GM19239 (cell line): ENCODE measurements at regions not wholly inside any gene's neighbourhood (a gene's known extent, or its start where the extent isn't known, plus 50 kb on each side); places are given as distances from the start of the nearest gene placed in this dataset.

Source experiments
- DNase-seq: peaks from one replicate; pipeline ENCODE4 v3.0.0; 2011; ENCODE audit warnings: low spot score; ENCODE audit not compliant: insufficient read length
- FAIRE-seq: peaks from 2 replicates; lab custom pipeline; 2011; peaks lifted over from hg19 to GRCh38; lab: Jason Lieb, UNC

DNA sequence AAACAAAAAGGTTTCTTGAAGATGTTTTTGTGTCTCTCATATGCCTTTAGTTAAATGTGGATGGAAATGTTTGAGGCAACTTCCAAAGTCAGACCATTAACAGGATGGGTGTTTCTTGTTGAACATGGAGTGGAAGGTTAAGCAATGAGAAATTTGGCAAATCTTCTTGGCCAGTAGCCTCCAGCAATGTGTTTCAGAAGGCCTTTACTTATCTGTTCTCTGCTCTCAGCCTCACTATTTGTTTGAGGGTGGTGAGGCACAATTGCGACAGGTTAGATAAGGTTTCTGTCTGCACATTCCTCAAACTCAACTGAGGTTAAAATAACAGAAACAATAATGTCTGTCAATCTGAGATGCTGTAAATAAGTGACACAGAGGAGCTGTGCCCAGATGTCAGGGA, 1019.0 kb downstream of the DIAPH3 start:
- no peak for DNase-seq

DNA sequence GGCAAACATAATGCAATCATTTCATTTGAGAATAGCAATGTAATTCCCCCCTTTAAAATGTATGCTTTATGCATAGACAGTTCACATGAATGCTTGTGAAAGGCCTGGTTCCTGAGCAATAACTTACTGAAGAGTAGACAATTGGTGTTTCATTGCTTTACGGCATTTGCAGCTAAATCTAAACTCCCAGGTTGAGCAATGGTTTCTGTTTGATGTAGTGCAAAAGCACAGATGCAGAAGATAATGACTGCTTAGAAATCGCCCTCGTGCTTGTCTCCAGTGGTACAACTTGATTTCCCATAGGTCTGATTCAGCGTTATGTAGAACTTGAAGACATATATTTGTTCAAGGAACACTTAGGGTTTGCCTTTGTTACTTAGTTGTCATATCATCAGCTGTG, 1018.3 kb downstream of the DIAPH3 start:
- DNase-seq, result no peak

More for the DNA sequence above, 1019.0 kb downstream of the DIAPH3 start:
- FAIRE-seq, result no peak

DNA sequence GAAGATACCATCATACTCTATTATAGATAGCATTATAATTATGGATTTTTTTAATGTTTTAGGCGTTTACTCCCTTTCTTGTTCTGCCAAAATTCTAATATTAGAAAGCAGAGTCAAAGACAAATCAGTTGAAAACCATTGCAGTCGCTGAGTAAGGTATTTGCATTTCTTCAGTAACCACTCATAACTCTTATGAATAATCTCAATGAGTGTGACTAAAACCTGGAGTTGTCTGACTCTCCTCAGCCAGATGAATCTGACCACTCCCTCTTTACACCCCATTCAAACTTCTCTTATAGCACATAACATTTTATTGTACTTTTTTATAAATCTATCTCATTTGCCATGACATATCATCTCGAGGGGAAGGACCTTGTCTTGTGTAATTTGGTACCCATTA, 1006.5 kb downstream of the DIAPH3 start:
- FAIRE-seq (no peak), DNase-seq (no peak)

More for the DNA sequence above, 1018.3 kb downstream of the DIAPH3 start:
- FAIRE-seq, result no peak

DNA sequence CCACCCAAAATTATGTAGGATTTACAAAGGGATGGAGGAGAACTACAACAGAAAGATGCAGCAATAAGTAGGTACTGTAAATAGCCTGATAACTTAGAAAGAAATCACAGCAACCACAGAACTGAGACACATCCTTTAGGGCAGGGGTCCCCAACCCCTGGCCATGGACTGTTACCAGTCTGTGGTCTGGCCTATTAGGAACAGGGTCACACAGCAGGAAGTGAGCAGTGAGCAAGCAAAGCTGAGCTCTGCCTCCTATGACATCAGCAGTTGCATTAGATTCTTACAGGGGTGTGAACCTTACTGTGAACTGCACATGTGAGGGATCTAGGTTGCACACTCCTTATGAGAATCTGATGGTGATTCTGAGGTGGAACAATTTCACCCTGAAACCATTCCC, 997.6 kb downstream of the DIAPH3 start:
- no peak for FAIRE-seq

DNA sequence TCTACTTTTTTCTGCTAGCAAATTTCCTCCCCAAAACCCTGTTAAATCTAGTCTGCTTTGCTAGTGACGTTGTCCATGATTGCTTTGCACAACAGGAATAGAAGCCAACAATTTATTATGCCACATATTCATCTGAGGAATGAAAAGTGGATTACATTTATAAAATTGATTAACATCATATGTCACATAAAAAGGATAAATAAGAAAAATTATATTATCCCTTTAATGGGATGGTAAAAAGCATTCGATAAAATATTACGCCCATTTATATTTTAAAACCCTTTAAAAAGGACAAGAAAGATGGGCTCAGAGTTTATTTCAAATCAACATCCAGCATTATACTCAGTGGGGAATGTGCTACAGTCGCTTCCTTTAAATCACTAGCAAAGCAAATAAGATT, 991.7 kb downstream of the DIAPH3 start:
- DNase-seq, result no peak
- FAIRE-seq, result no peak

More for the DNA sequence above, 997.6 kb downstream of the DIAPH3 start:
- no peak for DNase-seq

DNA sequence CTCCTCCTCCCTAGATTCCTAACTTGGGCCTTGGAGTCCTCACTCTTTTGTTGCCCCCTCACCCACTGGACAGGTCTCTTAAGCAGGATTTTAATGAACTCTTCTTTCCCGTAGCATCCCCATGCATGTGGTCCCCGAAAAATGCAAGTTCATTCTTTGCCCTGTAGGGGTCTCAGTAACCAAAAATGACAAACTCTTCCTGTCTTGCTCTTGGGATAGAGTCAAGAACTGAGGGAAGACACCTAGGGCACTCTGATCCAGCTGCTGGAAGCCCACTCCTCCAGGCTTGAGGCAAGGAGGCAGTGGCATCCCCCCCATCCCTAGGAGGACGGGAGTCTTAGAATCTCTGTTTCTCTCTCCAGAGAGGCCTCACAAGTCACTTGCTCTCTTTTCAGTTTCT, 987.0 kb downstream of the DIAPH3 start:
- FAIRE-seq (no peak), DNase-seq (no peak)

DNA sequence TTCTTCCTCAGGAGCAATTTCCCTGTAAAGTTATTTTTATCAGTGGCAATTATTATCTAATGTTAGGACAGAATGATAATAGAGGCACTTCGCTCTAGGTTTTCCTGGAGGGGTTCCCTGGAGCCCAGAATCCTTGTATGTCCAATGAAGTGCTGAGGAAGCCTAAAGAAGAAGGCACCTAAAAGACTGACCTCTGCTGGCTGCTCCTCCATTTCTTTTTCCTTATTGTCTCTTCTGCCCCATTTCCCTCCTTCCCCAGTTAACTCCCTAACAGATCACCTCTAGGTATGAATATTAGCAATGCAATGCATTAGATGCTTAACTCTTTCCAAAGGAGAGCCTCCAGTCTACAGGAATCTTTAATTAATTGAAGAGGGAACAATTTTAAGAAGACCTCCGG, 985.4 kb downstream of the DIAPH3 start:
- DNase-seq (no peak), FAIRE-seq (no peak)

DNA sequence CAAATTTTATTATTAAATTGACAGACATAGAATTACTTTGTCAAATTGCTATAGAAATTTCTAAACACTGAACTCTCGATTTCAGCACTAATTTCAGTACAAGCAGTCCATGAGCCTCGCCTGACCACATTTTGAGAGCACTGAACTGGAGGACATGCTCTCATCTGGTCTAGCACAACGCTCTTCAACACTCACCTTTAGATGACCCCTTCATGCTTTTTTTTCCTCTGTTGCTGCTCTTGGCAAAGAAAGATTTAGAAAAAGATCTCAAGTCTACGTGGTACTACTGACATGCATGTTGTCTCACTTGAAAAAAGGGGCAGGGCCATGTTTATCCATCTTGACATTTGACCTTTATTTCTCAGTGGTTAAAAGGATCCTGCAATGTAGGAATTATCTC, 981.5 kb downstream of the DIAPH3 start:
- DNase-seq (no peak), FAIRE-seq (no peak)

DNA sequence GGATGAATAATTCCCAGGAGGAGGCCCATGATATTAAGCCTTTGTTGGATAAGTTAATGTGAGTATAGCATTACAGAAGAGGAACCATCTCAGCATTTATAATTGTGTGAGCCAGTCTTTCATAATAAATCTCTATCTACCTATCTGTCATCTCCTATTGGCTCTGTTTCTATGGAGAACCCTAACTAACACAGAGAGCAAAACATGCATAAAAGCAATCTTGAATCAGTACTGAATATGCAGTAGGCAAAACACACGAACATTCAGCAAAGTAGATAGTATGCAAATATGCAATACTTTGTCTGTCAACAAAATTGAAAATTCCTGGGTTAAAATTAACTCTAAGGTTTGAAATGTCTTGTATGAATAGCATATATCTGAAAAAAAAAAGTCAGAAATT, 966.3 kb downstream of the DIAPH3 start:
- DNase-seq (no peak), FAIRE-seq (no peak)

DNA sequence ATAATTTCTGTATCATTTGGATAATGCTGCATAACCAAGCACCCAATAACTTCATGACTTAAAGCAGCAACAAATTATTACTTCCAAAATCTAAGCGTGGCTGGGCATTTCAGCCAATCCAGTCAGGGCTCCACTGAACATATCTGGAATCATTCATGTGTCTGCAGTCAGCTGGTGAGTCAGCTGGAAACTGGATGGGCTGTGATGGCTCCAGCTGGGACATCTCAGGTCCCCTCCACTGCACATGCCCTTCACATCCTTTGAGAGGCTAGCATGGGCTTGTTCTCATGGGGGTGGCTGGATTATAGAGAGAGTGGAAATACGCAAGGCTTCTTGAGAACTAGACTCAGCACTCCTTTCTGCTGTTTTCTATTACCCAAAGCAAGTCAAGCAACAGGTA, 961.9 kb downstream of the DIAPH3 start:
- DNase-seq (no peak), FAIRE-seq (no peak)

DNA sequence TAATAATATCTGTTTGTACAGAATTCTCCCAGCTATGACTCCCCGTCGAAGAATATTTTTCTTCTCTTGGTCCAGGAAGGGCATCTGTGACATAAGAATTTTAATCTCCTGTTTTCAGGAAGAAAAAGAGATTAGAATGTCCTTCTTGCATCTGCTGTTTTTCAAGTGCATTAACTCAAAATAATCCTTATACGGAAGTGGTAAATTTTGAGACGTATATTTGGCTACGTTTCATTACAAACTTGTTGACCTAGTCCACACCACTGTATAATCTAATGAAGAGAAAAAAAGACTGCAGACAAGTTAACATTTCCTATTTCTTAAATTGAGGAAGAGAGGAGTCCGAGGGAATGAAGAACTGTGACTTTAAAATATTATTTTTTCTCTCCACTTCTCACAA, 959.9 kb downstream of the DIAPH3 start:
- DNase-seq (no peak), FAIRE-seq (no peak)

DNA sequence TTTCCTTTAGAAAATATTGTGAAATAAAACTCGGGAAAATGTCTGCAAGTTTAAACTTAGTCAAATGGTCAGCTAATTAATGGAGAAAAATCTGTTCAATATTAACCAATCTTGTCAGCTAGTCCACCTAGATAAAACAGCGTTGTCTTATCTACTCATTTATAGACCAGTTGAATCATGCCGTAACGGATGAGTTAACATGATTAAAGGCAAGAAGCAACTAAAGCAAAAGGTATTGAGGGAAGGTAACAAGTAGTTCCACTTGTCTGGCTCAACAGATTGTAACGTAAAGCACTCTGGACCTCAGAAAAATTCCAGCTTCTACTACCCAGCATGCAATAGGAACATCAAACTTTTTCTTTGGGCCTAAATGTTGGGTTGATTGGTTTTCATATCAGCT, 958.2 kb downstream of the DIAPH3 start:
- no peak for FAIRE-seq
- DNase-seq, result no peak

DNA sequence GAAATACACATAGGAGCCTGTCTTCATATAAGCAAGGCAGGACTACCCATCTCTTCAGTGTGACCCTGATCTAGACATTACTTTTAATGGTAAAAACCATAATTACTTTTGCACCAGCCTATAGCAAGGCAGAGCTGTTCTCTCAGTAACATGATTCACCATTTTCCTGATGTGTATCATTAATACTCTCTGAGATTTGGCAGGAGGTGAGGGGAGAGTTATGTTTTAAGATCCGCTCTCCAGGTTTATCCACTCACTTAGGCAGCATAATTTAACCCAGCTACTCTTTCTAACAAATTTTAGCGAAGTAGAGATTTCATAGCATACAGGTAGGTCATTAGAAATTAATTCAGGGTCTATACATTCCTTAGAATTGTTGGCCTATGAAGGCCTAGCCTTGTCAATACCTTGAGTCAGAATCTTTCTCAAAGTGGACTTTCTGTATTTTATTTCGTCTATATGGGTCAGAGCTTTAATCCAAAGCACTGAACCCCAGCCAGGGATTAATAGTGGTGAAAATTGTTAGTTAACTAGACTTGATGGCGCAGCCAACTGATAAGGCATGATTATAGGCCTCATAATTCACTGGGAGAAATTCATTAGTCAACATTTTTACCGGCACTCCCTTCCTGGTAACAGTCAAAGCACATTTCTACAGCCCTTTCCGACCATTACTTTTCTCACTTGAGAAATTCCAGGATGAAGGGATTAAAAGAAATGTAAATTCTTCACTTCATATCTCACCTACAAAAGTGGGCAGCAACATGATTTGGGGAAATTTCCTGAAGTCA, 955.1 kb downstream of the DIAPH3 start:
- no peak for DNase-seq
- FAIRE-seq, result no peak

DNA sequence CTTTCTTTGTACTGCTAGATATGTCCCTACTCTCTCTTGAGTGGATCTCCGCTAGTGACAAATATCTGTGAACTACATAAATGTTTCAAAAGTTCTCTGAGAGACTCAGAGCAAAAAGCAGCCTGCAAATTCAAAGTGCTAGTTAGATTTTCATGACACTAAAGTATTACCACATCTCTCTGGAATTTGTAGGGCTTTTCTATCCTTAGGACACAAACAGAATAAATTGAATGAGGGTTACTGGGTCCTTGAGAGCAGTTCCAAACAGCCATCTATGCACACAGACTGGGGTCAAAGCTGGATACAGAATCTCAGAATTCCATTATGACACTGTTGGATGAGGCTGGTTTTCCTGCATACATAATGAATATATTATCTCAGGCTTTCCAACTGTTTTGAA, 953.2 kb downstream of the DIAPH3 start:
- FAIRE-seq, result no peak
- no peak for DNase-seq

DNA sequence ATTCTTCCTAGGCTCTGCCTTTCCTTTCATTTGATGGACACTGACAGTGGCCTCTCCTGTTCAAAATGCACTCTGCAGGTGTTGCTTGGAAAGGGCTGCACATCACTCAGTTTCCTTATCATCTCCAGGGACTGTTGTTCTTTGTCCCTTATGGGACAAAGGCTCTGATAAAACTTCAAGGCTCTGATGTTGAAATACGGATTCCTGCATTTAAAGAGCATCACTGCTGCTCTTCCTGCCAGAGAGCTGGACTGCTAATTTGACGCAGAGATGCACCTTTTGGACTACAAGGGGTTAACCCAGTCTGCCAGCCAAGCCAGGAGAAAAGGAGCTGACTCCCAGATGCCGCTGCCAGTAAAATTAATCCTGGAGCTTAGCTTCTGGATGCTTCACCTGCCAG, 952.1 kb downstream of the DIAPH3 start:
- FAIRE-seq, result no peak
- no peak for DNase-seq

DNA sequence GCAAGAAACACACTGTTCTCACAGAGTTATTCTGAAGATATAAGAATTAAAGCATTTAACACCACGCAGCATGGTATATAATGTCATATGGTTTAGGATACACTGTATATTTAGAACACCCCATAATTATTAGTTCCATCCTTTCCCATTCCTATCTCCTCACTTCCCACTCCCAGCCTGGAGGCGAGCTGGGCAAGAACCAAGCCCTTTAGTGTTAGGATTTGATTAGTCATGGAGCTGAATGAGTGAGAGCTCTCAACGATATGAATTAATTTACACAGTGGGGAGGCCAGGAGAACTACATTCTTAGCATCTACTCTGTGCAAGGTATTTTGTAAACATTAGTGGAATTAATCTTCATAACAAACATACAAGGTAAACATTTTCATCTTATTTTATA, 934.3 kb downstream of the DIAPH3 start:
- FAIRE-seq, result no peak
- DNase-seq, result no peak

DNA sequence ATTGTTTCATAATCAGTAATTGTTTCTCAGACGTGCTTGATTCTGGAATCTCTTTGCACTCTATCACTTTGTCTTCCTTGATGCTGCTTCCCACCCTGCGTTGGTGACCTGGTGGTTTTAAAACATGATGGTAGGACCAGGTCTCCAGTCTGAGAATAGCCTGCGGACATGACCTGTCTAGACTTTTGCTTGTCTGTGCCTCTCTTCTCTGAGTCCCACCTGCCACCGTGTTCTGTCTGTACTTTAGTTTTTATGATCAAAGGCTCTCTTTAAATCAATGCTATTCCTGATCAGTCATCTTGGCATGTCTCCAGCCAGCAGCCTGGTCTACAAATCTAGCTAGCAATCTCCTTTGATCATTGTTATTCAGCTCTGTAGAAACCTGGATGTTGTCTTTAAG, 933.9 kb downstream of the DIAPH3 start:
- FAIRE-seq (no peak), DNase-seq (no peak)

DNA sequence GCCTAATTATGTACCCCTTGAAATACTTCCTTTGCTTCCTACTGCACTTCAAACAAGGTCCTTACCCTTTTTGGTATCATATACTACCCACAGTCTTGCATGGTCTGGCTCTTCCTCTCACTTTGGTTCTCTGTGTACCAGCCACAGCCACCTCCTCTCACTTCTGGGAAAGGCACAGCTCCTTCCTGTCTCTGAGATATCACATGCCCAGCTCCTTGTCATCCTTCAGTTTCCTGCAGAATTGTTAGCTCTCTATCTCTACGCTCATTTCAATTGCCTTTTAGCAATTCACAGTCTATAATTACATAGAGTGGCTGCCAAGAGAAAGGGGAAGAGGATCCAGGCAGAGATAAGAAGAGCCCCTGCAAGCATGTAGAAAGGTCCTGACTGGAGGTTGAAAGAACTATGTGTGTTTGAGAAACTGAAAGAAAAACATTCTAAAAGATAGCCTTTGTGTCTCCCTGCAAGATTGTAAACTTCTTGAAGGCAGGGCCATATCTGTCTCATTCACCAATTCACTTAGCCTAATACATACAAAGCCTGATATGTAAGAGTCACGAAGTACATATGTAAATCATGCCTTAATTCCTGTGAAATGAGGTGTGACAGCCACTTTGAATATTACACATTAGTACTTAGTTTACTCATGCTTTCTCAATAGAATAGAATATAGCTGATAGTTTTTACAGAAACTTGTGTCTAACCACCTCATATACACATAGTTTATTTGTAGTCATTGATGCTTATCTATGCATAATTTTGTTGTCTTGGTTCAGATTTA, 933.1 kb downstream of the DIAPH3 start:
- DNase-seq (no peak), FAIRE-seq (no peak)

DNA sequence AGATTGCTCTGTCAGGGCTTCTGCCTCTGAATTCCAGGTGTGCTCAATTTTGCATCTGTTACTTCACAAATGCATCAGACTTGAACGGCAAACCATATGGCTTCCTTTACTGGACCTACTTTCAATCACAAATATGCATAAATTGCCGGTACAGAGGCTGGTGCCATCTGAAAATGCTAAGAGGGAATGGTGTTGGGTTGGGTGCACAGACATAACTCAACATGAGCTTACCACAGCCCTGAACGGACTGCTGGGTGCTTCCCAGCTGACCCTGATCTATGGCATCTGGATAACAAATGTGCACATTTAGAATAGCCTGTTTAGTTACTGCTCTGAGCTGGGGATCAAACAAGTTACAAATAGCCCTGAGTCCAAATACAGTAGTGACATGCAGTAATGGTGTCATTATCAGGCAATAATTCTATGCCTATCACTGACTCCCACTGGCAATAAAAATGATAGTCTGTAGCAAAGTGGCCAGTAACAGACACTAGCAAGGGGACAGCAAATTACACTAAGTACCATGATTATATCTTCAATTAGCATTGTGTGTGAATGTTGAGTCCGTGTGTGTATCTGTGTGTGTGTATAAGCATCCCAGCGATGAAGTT, 927.3 kb downstream of the DIAPH3 start:
- DNase-seq, result no peak
- FAIRE-seq, result no peak

DNA sequence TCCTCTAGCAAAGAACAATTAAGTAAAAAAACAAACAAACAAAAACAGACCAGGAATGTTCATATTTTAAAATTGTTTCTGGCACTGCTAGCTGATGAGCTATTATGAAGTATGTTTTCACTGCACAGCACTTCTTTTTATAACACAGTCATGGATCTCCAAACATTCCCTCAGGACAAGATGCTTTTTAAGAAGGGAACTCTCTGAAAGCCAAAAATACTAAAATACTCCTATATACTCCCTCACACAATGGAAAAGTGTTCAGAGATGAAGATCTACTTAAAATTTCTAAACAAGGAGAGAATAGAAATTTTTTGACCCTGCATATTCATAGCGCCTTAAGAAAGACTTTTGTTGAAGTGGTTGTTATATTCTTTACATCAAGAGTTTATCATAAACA, 926.8 kb downstream of the DIAPH3 start:
- no peak for FAIRE-seq
- no peak for DNase-seq

DNA sequence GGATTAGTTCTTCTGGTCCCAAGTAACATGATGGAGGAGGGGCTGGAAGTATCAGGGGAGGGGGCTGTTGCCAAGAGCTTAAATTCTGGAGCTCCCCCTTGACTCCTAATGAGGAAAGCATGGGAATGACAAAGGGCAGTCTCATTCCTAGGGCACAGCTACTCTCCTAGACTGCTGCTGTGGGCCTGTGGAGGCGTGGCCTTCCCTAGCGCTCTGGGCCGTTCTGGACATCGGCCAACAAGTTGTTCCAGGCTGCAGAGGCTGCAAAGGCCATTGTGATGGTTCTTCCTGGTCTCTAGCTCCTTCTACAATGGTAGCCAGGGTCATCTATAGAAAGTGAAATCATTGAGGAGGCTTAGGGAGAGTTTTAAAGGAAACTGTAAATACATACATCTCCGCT, 916.6 kb downstream of the DIAPH3 start:
- no peak for FAIRE-seq
- DNase-seq, result no peak
